GM12873 (cell line): ENCODE measurements at regions not wholly inside any gene's neighbourhood (a gene's known extent, or its start where the extent isn't known, plus 50 kb on each side); places are given as distances from the start of the nearest gene placed in this dataset.

ENCODE experiments used
- TF ChIP-seq, protein P1 (sequence below): IDR thresholded peaks from 2 replicates; pipeline ENCODE4 v1.5.1; 2012; ENCODE audit warnings: low read depth, mild to moderate bottlenecking, moderate library complexity, low read length, control low read depth; ENCODE audit not compliant: insufficient read depth; ENCODE audit errors: missing control alignments

DNA sequence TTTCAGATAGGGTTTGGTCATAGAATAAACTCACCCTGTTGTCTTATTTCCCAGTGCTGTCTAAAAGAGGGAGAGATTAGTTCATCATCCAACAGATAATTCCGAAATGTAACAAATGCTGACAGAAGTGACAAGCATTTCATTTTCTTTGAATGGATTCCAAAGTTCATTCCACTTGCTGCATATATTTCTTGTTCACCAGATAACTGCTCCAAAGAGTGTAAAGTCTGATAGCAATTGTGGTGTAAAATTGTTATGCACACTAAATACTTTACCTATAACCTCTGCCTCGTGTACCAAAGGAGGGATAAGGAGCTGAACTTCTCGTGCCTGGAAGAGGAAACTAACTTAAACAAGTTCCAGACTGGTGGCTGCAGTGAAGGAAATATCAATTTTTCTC is 290.0 kb upstream of the ADAMTSL1 start:
- TF ChIP-seq, protein P1, sequence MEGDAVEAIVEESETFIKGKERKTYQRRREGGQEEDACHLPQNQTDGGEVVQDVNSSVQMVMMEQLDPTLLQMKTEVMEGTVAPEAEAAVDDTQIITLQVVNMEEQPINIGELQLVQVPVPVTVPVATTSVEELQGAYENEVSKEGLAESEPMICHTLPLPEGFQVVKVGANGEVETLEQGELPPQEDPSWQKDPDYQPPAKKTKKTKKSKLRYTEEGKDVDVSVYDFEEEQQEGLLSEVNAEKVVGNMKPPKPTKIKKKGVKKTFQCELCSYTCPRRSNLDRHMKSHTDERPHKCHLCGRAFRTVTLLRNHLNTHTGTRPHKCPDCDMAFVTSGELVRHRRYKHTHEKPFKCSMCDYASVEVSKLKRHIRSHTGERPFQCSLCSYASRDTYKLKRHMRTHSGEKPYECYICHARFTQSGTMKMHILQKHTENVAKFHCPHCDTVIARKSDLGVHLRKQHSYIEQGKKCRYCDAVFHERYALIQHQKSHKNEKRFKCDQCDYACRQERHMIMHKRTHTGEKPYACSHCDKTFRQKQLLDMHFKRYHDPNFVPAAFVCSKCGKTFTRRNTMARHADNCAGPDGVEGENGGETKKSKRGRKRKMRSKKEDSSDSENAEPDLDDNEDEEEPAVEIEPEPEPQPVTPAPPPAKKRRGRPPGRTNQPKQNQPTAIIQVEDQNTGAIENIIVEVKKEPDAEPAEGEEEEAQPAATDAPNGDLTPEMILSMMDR = no peak

DNA sequence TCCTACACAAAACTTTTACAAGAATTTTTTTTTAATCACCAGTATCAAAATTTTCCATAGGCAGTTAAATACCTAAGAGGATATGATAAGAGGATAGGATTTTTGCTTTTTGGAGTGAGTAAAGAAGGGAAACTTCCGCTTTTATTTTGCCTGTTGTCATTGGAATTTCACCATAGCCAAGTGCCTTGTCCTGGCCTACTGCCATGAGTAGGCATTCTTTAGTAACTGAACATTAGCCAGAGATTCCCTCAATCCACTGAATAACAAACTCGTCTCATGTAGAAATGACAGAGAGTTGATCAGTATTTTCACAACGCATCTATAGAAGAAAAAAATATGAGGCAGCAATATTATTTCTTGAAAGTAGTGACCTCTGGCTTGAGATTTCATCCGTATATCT is 289.6 kb upstream of the ADAMTSL1 start:
- TF ChIP-seq, protein P1 = no peak

DNA sequence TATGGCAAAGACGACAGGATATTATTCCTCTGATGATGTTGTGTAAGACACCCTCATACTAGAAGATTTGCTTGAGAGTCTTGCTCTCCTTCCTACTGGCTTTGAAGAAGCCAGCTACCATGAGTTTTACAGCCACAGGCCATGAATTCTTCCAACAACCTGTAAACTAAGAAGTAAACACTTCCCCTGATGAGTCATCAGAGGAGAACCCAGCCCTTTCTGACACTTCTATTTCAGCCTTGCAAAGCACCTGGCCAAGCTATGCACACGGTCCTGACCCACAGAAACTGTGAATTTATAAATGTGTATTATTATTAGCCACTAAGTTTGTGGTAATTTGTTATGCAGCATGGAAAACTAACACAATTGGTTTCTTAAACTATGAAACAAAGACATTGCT is 288.8 kb upstream of the ADAMTSL1 start:
- TF ChIP-seq, protein P1 = no peak

DNA sequence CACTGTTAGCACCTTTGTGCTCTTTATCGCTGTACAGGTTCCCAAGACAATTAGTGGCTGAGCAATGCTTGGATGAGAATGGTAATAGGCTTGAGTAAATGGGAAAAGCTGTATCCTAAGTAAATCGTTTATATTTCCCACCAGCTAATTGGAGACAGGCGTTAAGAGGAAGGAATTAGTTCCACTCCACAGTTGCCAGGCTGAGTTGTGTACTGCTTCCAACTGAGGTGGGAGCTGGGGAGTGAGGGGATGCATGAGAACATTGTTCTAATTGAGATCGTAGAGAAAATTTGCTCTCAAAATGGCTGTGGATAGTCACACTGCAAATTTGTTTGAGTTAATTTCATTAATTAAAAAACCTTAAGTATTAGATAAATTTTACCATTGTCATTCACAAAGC is 285.0 kb upstream of the ADAMTSL1 start:
- TF ChIP-seq, protein P1 = no peak

DNA sequence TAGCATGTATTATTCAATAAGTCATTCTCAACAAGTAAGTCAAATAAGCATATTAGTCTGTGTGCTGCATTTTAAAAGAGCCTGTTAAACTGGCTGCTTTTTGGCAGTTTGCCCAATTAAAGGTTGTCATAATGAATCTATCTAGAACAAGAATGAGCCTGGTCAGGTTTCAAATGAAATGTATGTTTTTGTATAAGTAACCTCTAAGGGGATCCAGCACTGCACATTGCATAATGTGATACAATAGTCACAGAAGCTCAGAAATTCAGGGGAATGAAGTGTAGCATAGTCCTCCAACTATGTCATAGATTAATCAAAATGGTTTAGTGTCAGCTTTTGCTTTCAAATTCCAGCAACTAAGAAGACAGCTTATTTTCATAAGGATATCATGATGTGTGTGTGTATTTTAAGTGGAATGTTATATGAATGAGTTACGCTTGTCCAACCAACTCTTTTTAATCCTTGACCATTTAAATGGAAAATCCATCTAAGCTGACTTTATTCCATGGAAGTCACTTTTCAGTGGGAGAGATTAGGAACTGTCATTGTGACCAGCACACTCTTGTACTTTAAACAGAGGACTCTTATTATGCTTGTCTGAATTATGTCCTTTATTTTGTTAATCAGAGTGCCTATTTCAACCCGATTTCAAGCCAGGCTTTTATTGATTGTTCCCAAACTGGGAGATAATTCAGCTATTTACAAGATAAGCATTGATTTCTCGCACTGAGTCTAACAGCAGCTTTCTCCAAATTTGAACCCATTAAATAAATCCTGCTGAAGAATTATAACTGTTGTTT is 283.9 kb upstream of the ADAMTSL1 start:
- TF ChIP-seq, protein P1 = no peak

DNA sequence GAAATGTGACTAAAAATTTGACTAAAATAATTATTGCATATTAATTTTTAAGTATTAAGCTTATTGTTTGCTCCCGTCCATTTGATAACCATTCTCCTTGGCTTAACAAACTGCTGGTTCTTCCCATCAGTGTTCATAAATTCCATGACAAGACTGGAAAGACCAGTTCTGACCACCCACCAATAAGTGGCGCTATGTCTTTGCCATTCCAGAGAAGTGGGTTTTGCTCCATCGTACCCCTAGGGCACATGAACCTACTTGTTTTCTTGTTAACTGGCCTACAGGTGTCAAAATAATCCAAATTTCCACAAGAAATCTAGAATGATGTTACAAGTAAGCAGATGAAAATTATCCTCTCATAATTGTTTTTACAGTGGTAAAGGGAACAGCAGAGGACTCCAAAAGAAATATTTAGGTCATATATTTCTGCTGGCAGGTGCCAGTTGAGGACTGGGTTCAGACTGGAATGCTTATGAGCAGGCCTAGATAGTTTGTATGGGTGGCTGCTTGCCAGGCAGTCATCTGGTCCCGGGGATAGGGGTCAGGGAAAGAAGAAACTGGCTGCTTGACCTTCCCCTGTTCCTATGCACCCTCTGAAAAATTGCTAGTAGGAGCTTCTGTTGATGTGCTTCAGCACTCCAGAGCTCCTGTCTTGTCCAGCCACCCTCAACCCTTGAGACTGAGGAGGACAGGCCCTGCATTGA is 283.1 kb upstream of the ADAMTSL1 start:
- TF ChIP-seq, protein P1 = no peak

DNA sequence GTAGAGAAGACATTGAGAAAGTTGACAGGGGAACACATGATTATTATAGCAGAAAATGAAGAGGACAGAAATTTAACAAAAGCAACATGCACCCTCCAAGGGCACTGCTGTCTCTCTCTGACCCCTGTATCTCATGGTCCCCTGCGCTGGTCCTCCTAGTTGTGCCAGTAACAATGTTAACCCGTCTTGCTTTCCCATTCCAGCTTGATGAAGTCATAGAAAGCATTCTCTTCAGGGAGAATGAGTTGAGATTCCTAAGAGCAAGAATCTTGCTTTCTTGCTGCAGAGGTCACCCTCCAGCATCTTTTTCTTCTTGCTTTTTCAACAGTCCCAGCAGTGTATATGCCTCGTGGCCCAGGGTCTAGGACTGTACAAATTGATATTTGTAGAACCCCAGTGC is 279.6 kb upstream of the ADAMTSL1 start:
- TF ChIP-seq, protein P1 = no peak
